Nephron (organoid): ENCODE measurements at regions not wholly inside any gene's neighbourhood (a gene's known extent, or its start where the extent isn't known, plus 50 kb on each side); places are given as distances from the start of the nearest gene placed in this dataset.

ENCODE experiments used
- H3K27ac Mint-ChIP-seq, 3 experiments: 2 replicates each; pipeline ENCODE4 v1.8.0; 2020; ENCODE audit warnings: mixed read lengths in 3 of 3, mild to moderate bottlenecking in 2 of 3, moderate library complexity in 1 of 3
- H3K27me3 Mint-ChIP-seq: 2 replicates; pipeline ENCODE4 v1.8.0; 2021; ENCODE audit warnings: low read depth, mild to moderate bottlenecking, moderate library complexity, mixed read lengths
- H3K36me3 Mint-ChIP-seq: 2 replicates; pipeline ENCODE4 v1.8.0; 2020; ENCODE audit warnings: low read depth, mixed read lengths
- H3K4me1 Mint-ChIP-seq: 2 replicates; pipeline ENCODE4 v1.8.0; 2020; ENCODE audit warnings: mixed read lengths
- H3K4me3 Mint-ChIP-seq, 3 experiments: 2 replicates each; pipeline ENCODE4 v1.8.0; 2020; ENCODE audit warnings: mild to moderate bottlenecking in 3 of 3, mixed read lengths in 3 of 3, moderate library complexity in 2 of 3
- H3K9me3 Mint-ChIP-seq: 2 replicates; pipeline ENCODE4 v1.8.0; 2020; ENCODE audit warnings: mixed read lengths
- CTCF ChIP-seq, 3 experiments: fragments of 200-600 bp; sonication (generic); IDR thresholded peaks; one replicate each; pipeline ENCODE4 v1.5.0; 2021; ENCODE audit warnings: antibody characterized with exemption in 3 of 3; ENCODE audit not compliant: unreplicated experiment in 3 of 3

- H3K4me3 Mint-ChIP-seq, result no peak overlapping the region
- H3K9me3 Mint-ChIP-seq, result no peaks in the 10 kb centered on the region
- TF ChIP-seq CTCF (IDR thresholded peaks at IDR 0.05; ENCODE audit: unreplicated experiment in 3 of 3), result no peak
- H3K27me3 Mint-ChIP-seq, result peaks cover 68% of the 10 kb centered on the region
- no peaks in the 10 kb centered on the region for H3K36me3 Mint-ChIP-seq
- no peak overlapping the region for H3K27ac Mint-ChIP-seq
- H3K4me1 Mint-ChIP-seq, result peaks cover 40% of the 10 kb centered on the region
Observed at GRCh38 chr1:22352896-22353295, 98.8 kb upstream of the ZBTB40 start.

DNA sequence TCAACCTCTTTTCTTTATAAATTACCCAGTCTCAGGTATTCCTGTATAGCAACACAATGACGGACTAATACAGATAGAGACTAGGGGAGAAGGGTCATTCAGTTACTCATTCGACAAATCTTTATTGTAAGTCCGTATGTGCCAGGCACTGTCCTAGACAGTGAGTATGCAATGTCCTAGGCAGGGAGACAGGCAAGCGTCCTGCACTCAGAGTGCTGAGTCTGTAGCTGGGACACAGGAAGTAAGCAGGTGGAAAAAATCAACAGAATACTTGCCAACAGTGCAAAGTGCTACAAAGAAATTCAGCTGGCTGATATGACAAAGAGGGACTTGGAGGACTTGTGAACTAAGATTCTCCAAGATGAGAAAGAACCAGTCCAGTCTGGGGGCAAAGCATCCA lies 92.2 kb upstream of the ZBTB40 start:
- Mint-ChIP-seq H3K4me3 (no peak overlapping the region), H3K27ac (no peak overlapping the region), H3K36me3 (no peaks in the 10 kb centered on the region), H3K4me1 (peaks cover 8% of the 10 kb centered on the region), H3K27me3 (peaks cover 63% of the 10 kb centered on the region), H3K9me3 (no peaks in the 10 kb centered on the region)
- TF ChIP-seq CTCF (IDR thresholded peaks at IDR 0.05; ENCODE audit: unreplicated experiment in 3 of 3), result no peak

- Mint-ChIP-seq H3K4me1 (peaks cover 18% of the 10 kb centered on the region), H3K4me3 (no peak overlapping the region)
Observed at GRCh38 chr1:22362626-22363402, 88.8 kb upstream of the ZBTB40 start.

DNA sequence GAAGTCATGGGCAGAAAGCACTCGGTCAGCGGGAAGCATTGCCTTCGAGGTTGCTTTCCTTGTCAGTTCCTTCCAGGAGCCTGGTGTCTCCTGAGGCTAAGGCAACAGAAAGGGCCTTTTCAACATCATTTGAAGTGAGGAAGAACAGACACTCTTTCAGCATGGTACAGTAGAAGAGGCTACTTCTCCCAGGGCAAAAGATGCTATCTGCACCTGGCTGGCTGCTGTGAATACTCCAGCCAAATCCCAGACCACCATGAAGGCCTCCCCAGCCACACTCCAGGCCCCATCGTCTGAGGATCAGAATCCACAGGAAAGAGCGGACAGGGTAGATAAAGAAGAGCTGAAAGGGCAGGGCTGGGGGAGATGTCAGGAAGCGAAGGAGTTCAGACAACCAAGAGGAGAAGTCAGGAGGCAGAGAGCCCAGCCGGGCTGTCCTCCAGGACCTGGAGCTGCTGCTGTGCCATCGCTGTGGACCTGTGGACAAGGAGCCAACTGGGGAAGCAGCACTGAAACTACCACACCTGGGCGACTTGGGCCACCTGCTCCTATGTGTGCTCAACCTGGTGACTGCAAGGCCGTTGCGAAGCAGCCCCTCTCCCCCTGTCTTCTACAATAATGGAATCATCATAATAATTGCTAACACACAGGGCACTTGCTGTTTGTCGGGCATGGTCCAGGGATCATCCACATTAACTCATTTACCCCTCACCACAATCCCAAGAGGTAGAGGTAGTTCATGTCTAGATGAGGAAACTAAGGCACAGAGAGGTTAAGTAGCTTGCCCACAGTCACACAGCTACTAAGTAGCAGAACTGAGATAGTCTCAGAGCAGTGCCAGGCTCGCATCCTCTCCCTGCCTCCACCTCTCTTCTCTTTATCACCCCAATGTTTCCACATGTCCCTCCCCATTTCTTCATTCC lies 88.0 kb upstream of the ZBTB40 start:
- Mint-ChIP-seq H3K4me3 (no peak overlapping the region), H3K36me3 (no peaks in the 10 kb centered on the region), H3K27ac (peak overlapping the region in 2 of 3 experiments; percentile 3 to 50), H3K9me3 (no peaks in the 10 kb centered on the region), H3K27me3 (peaks cover 47% of the 10 kb centered on the region), H3K4me1 (peaks cover 18% of the 10 kb centered on the region)
- no peak for TF ChIP-seq CTCF (IDR thresholded peaks at IDR 0.05; ENCODE audit: unreplicated experiment in 3 of 3)

More at GRCh38 chr1:22362626-22363402, 88.8 kb upstream of the ZBTB40 start:
- H3K36me3 Mint-ChIP-seq, result no peaks in the 10 kb centered on the region
- peaks cover 55% of the 10 kb centered on the region for H3K27me3 Mint-ChIP-seq
- TF ChIP-seq CTCF (IDR thresholded peaks at IDR 0.05; ENCODE audit: unreplicated experiment in 3 of 3), result no peak
- H3K9me3 Mint-ChIP-seq, result no peaks in the 10 kb centered on the region
- H3K27ac Mint-ChIP-seq, result peak overlapping the region in 2 of 3 experiments; percentile 3 to 50

- Mint-ChIP-seq H3K36me3 (no peaks in the 10 kb centered on the region), H3K27ac (no peak overlapping the region), H3K27me3 (peaks cover 49% of the 10 kb centered on the region), H3K4me3 (no peak overlapping the region), H3K4me1 (peaks cover 18% of the 10 kb centered on the region), H3K9me3 (no peaks in the 10 kb centered on the region)
- TF ChIP-seq CTCF (IDR thresholded peaks at IDR 0.05; ENCODE audit: unreplicated experiment in 3 of 3), result no peak
Observed at GRCh38 chr1:22364326-22364650, 87.4 kb upstream of the ZBTB40 start.
